ENCODE measurements at regions not wholly inside any gene's neighbourhood (a gene's known extent, or its start where the extent isn't known, plus 50 kb on each side); places are given as distances from the start of the nearest gene placed in this dataset.

GRCh38 chr3:194939949-194940770 lies 254.5 kb downstream of the FAM43A start:
- no peak for DNase-seq
- Mint-ChIP-seq H3K36me3 (ENCODE audit: unreplicated experiment) (no peaks in the 10 kb centered on the region), H3K27ac (ENCODE audit: unreplicated experiment) (no peak overlapping the region)

GRCh38 chr3:194941360-194941955 lies 255.8 kb downstream of the FAM43A start:
- Mint-ChIP-seq H3K36me3 (ENCODE audit: unreplicated experiment) (no peaks in the 10 kb centered on the region), H3K4me3 (ENCODE audit: unreplicated experiment) (no peak overlapping the region), H3K4me1 (ENCODE audit: low read depth, unreplicated experiment) (peaks cover 13% of the 10 kb centered on the region), H3K27ac (ENCODE audit: unreplicated experiment) (no peak overlapping the region), H3K27me3 (ENCODE audit: unreplicated experiment) (peaks cover 8% of the 10 kb centered on the region), H3K9me3 (ENCODE audit: unreplicated experiment) (peaks cover 1% of the 10 kb centered on the region)
- DNase-seq: no peak
- no peak for TF ChIP-seq CTCF (IDR thresholded peaks at IDR 0.05; ENCODE audit: partially characterized antibody, unreplicated experiment)

More at GRCh38 chr3:194939949-194940770, 254.5 kb downstream of the FAM43A start:
- Mint-ChIP-seq H3K4me3 (ENCODE audit: unreplicated experiment) (no peak overlapping the region), H3K9me3 (ENCODE audit: unreplicated experiment) (peaks cover 1% of the 10 kb centered on the region), H3K27me3 (ENCODE audit: unreplicated experiment) (peaks cover 8% of the 10 kb centered on the region), H3K4me1 (ENCODE audit: low read depth, unreplicated experiment) (peaks cover 3% of the 10 kb centered on the region)
- TF ChIP-seq CTCF (IDR thresholded peaks at IDR 0.05; ENCODE audit: partially characterized antibody, unreplicated experiment): no peak

- TF ChIP-seq CTCF (IDR thresholded peaks at IDR 0.05; ENCODE audit: partially characterized antibody, unreplicated experiment): no peak
- no peak overlapping the region for H3K27ac Mint-ChIP-seq (ENCODE audit: unreplicated experiment)
- peaks cover 1% of the 10 kb centered on the region for H3K9me3 Mint-ChIP-seq (ENCODE audit: unreplicated experiment)
- H3K27me3 Mint-ChIP-seq (ENCODE audit: unreplicated experiment): peaks cover 8% of the 10 kb centered on the region
- peaks cover 14% of the 10 kb centered on the region for H3K4me1 Mint-ChIP-seq (ENCODE audit: low read depth, unreplicated experiment)
- H3K4me3 Mint-ChIP-seq (ENCODE audit: unreplicated experiment): no peak overlapping the region
- no peaks in the 10 kb centered on the region for H3K36me3 Mint-ChIP-seq (ENCODE audit: unreplicated experiment)
- DNase-seq: no peak
Observed at GRCh38 chr3:194941956-194942511, 256.4 kb downstream of the FAM43A start.

GRCh38 chr3:194944526-194944925 lies 258.8 kb downstream of the FAM43A start:
- no peak overlapping the region for H3K4me3 Mint-ChIP-seq (ENCODE audit: unreplicated experiment)
- TF ChIP-seq CTCF (IDR thresholded peaks at IDR 0.05; ENCODE audit: partially characterized antibody, unreplicated experiment): no peak
- H3K4me1 Mint-ChIP-seq (ENCODE audit: low read depth, unreplicated experiment): peaks cover 12% of the 10 kb centered on the region
- peaks cover 1% of the 10 kb centered on the region for H3K27me3 Mint-ChIP-seq (ENCODE audit: unreplicated experiment)
- peaks cover 17% of the 10 kb centered on the region for H3K36me3 Mint-ChIP-seq (ENCODE audit: unreplicated experiment)
- DNase-seq: no peak
- peaks cover 4% of the 10 kb centered on the region for H3K9me3 Mint-ChIP-seq (ENCODE audit: unreplicated experiment)
- H3K27ac Mint-ChIP-seq (ENCODE audit: unreplicated experiment): no peak overlapping the region

- no peak for TF ChIP-seq CTCF (IDR thresholded peaks at IDR 0.05; ENCODE audit: partially characterized antibody, unreplicated experiment)
- peak; percentile 50 for DNase-seq
- Mint-ChIP-seq H3K9me3 (ENCODE audit: unreplicated experiment) (peaks cover 4% of the 10 kb centered on the region), H3K4me3 (ENCODE audit: unreplicated experiment) (peak overlapping the region; percentile 9), H3K27me3 (ENCODE audit: unreplicated experiment) (peaks cover 3% of the 10 kb centered on the region), H3K36me3 (ENCODE audit: unreplicated experiment) (peaks cover 17% of the 10 kb centered on the region), H3K27ac (ENCODE audit: unreplicated experiment) (no peak overlapping the region), H3K4me1 (ENCODE audit: low read depth, unreplicated experiment) (peaks cover 12% of the 10 kb centered on the region)
Observed at GRCh38 chr3:194945508-194945907, 259.8 kb downstream of the FAM43A start.

Measured in glutamatergic neuron (in vitro differentiated cells).